Hematopoietic multipotent progenitor cell treated with erythropoietin and hydrocortisone succinate and interleukin-3 and kit ligand, for 15 days (in vitro differentiated cells): ENCODE measurements at regions not wholly inside any gene's neighbourhood (a gene's known extent, or its start where the extent isn't known, plus 50 kb on each side); places are given as distances from the start of the nearest gene placed in this dataset.
"Not testable (repeated sequence)": the region's sequence is repeated elsewhere in the genome, so short reads cannot be mapped to it uniquely, and the experiment has no call there.

Source experiments
- DNase-seq: peaks from one replicate; pipeline ENCODE4 v3.0.0-alpha.2; 2015; ENCODE audit warnings: low spot score

GRCh38 chr18:73681912-73682311 lies 465.7 kb downstream of the FBXO15 start:
- no peak for DNase-seq

- DNase-seq = no peak
Observed at GRCh38 chr18:73681398-73681797, 466.2 kb downstream of the FBXO15 start.

DNA sequence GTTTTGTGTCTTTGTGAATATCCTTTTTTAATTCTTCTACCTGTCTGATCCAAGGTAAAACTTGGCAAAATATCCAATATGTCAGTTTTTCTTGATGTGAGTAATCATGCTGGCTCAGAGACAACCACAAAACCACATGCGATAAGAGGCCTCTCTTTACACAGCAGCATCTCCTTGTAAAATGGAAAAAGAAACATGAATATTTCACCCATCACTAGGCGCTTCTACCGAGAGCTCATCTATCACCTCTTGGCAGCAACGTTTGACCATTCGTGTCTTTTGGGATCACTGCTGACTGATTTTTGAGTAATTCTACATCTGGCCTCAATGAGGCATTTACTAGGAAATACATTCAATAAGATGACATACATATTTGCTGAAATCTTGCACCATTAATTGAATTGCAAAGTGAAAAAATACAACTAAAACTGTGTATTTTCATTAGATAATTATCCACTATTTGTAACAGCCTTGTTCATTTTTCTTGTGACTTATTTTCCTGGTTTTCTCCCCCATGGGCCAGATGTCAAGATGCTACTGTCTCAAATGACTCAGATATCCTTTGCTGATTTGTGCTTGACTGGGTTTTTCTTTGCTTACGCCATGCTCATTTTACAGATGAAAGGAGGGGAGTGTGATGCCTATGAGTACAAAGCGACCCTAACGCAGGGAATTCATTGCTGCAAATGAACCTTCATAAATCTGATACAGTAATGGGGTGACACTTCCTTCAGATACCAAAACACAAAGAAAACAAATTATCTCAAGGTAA lies 467.5 kb downstream of the FBXO15 start:
- no peak for DNase-seq

- DNase-seq = no peak
Observed at GRCh38 chr18:73677450-73677849, 470.2 kb downstream of the FBXO15 start.

- no peak for DNase-seq
Observed at GRCh38 chr18:73674125-73674865, 473.3 kb downstream of the FBXO15 start.

DNA sequence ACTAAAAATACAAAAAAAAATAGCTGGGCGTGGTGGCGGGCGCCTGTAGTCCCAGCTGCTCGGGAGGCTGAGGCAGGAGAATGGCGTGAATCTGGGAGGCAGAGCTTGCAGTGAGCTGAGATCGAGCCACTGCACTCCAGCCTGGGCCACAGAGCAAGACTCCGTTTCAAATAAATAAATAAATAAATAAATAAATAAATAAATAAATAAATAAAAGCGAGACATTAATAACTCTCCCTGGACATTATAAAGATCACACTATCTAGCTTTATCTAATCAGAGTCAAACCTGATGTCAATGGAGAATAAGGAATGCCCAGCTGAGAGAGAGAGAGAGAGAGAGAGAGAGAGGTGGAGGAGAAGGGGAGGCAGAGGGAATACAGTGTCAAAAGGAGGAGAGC lies 476.2 kb downstream of the FBXO15 start:
- DNase-seq = not testable (repeated sequence)

GRCh38 chr18:73670524-73670923 lies 477.1 kb downstream of the FBXO15 start:
- no peak for DNase-seq

GRCh38 chr18:73670039-73670438 lies 477.6 kb downstream of the FBXO15 start:
- no peak for DNase-seq

GRCh38 chr18:73669297-73669696 lies 478.3 kb downstream of the FBXO15 start:
- no peak for DNase-seq

- DNase-seq = no peak
Observed at GRCh38 chr18:73668051-73668450, 479.6 kb downstream of the FBXO15 start.

DNA sequence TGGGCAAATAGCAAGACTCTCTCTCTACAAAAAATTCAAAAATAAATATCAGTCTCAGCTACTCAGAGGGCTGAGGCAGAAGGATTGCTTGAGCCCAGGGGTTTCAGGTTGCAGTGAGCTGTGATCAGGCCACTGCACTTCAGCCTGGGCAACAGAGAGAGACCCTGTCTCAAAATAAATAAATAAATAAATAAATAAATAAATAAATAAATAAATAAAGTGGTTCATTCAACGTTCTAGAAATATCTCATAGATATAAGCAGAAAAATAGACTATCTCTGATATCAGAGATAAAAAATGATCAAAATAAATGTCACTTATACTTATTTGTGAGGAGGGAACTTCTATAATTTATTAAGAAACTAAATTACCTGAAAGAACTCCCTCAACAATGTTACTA lies 480.9 kb downstream of the FBXO15 start:
- DNase-seq = no peak

DNA sequence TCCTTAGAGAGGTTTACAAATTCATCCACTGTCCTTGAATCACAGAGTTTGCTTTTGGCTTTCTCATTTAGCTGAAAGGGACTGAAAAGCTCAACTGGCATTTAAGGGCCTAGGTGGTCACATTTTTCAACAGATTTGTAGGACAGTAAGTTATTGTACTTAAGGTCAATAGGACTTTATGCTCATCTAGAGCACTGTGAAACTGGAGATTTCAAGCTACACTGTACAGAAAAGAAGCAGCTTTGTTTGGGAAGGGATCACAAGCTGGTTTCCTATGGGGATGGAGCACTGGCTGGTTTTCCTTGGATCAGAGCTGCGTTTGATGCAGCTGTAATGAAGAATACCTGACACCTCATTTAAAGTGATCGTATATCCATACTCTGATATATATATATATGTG lies 482.7 kb downstream of the FBXO15 start:
- DNase-seq = no peak

GRCh38 chr18:73663581-73663980 lies 484.1 kb downstream of the FBXO15 start:
- no peak for DNase-seq

GRCh38 chr18:73662421-73662820 lies 485.2 kb downstream of the FBXO15 start:
- DNase-seq = no peak

DNA sequence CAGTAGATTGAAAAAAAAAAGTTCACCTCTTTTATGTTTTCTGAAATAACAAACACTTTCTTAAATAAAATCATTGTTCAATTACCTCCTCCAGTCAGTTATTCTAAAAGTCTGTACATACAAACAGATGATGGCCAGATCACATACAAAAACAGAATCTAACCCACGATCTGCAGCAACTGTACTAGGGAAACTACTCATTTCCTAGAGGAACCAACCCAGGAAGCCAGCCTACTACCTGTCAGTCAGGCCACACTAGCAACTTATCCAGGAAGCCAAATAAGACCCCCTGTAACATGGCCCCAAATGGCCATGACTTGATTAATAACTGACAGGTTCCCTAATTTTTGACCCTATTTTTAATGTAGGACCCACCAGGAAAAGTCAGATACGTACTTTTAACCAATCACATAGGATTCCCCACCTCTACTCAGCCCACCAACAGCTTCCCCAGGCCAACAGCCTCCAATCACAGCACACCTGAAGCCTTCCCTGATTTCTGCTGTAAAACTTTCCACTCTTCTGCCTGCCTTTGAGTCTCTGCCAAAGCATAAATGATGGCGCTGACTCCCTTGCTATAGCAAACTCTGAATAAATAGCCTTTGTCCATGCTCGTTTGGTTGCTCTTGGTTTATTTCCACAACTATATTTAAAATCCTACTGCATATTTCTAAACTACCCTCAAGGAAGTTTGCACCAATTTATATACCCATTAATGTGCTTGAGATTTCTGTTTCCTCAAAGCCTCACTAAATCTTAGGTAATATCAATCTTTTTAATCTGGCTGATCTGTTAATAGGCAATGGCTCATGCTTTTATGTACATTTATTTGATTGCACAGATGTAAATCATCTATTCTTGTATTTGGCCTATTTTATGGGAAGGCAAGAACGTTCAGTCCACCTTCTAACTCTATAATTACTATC lies 486.4 kb downstream of the FBXO15 start:
- no peak for DNase-seq

- DNase-seq = no peak
Observed at GRCh38 chr18:73656691-73657090, 490.9 kb downstream of the FBXO15 start.

DNA sequence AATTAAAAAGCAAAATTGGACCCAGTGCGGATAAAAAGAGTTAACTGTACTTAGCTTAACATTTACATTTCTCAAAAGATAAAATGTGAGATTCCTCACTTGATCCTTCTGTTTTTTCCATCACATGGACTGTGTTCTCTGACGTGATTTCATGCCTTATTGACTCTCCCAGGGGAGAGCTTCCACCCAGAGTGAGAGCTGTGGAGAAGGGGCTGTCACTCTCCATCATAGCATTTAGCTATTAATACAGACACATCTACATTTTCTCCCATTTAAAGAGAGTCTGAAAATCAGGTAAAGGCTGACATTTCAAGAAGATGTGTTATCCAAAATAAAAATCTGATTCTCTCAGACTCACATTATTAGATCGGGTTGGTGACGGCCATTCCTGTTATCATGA lies 493.8 kb downstream of the FBXO15 start:
- no peak for DNase-seq

- DNase-seq = no peak
Observed at GRCh38 chr18:73653251-73653650, 494.4 kb downstream of the FBXO15 start.

- no peak for DNase-seq
Observed at GRCh38 chr18:73647391-73647790, 500.2 kb downstream of the FBXO15 start.

DNA sequence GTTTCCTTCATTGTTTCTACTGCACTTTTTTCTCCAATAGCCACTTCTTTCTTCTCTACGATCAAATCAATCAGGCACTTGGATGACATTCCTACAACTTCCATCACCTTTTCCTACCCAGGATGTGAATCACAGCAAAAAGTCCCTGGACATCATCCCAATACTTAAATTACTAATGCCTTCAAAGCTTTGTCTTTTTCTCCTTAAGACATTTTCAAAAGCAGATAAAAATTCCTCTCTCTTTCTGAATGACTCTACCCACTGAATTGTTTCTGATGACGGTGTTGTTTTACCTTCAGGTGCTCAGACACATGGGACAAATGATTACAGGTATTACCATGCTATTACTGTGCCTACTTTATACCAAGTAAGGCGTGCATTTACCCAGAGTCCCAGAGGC lies 500.9 kb downstream of the FBXO15 start:
- DNase-seq = no peak

- DNase-seq = no peak
Observed at GRCh38 chr18:73646196-73646595, 501.4 kb downstream of the FBXO15 start.

GRCh38 chr18:73645160-73645715 lies 502.4 kb downstream of the FBXO15 start:
- DNase-seq = no peak
